DND-41 (cell line): ENCODE measurements at regions not wholly inside any gene's neighbourhood (a gene's known extent, or its start where the extent isn't known, plus 50 kb on each side); places are given as distances from the start of the nearest gene placed in this dataset.

Experiments
- ATAC-seq: fragments of 200-7000 bp; cut with Tn5 transposase; 3 replicates; pipeline ENCODE4 v1.9.1; 2021; ENCODE audit warnings: low read depth; ENCODE audit not compliant: insufficient read depth
- DNase-seq: peaks from one replicate; pipeline ENCODE4 v3.0.0-alpha.2; 2020
- H2AFZ ChIP-seq: 2 replicates; pipeline ENCODE4 v1.6.0; 2012; ENCODE audit warnings: low read depth, low read length
- H3K27ac ChIP-seq: 2 replicates; pipeline ENCODE4 v1.5.1; 2012; ENCODE audit warnings: low read length, inconsistent platforms
- H3K27me3 ChIP-seq: fragments of 200-600 bp; sonication (generic); 2 replicates; pipeline ENCODE4 v1.6.0; 2012; ENCODE audit warnings: low read length, mild to moderate bottlenecking, inconsistent platforms; ENCODE audit not compliant: insufficient read depth, poor library complexity
- H3K36me3 ChIP-seq: 2 replicates; pipeline ENCODE4 v1.5.1; 2012; ENCODE audit warnings: low read length, inconsistent platforms; ENCODE audit not compliant: insufficient read depth
- H3K4me1 ChIP-seq: 2 replicates; pipeline ENCODE4 v1.5.1; 2012; ENCODE audit warnings: mild to moderate bottlenecking, low read length; ENCODE audit not compliant: insufficient read depth
- H3K4me2 ChIP-seq: 2 replicates; pipeline ENCODE4 v1.6.0; 2012; ENCODE audit warnings: mild to moderate bottlenecking, moderate library complexity, low read length, inconsistent platforms; ENCODE audit not compliant: insufficient read depth
- H3K4me3 ChIP-seq, 2 experiments: fragments of 200-600 bp in 1 of 2; shearing (Covaris generic) in 1 of 2; 2 replicates each; pipeline ENCODE4 v1.5.1; 2012 to 2016; ENCODE audit warnings: inconsistent platforms in 2 of 2, low read length in 2 of 2, mild to moderate bottlenecking in 2 of 2, low read depth in 1 of 2, moderate library complexity in 1 of 2
- H3K79me2 ChIP-seq: 2 replicates; pipeline ENCODE4 v1.6.0; 2012; ENCODE audit warnings: low read length, inconsistent platforms; ENCODE audit not compliant: insufficient read depth
- H3K9ac ChIP-seq: 2 replicates; pipeline ENCODE4 v1.6.0; 2012; ENCODE audit warnings: low read depth, mild to moderate bottlenecking, inconsistent platforms, low read length, moderate library complexity
- H3K9me3 ChIP-seq: 2 replicates; pipeline ENCODE4 v1.5.1; 2012; ENCODE audit warnings: low read length, moderate library complexity, mild to moderate bottlenecking, inconsistent platforms; ENCODE audit not compliant: insufficient read depth, severe bottlenecking
- H4K20me1 ChIP-seq: 2 replicates; pipeline ENCODE4 v1.6.0; 2012; ENCODE audit warnings: low read length; ENCODE audit not compliant: insufficient read depth
- EZH2 ChIP-seq: IDR thresholded peaks from 3 replicates; pipeline ENCODE4 v1.6.1; 2012; ENCODE audit warnings: borderline replicate concordance, low read depth, mild to moderate bottlenecking, moderate library complexity, low read length, inconsistent platforms; ENCODE audit not compliant: severe bottlenecking
- TF ChIP-seq, protein P1 (sequence below): IDR thresholded peaks from 2 replicates; pipeline ENCODE4 v1.5.1; 2012; ENCODE audit warnings: borderline replicate concordance, low read length, moderate library complexity, mild to moderate bottlenecking; ENCODE audit not compliant: poor library complexity, severe bottlenecking; ENCODE audit errors: extremely low read depth

DNA sequence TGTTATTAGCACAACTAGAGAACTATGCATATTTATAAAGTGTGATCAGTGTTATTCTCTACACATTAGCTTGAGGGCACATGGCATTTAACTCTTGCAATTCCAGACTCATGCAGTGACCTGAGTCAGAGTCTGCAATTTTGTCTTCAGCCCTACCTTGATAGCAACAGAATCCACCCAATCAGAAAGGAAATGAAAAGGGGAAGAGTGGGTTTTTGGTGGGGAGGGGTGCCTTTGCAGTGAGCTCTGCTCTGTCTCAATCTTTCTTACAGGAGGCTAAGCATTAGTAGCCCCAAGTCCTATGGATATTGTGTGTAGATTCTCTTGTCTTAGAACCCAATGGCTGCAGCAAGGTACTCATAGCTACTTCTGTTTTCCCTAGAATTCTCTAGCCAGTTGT, 489.2 kb downstream of the DHX35 start:
- Histone ChIP-seq H3K4me2 (no peak overlapping the region), H3K27me3 (no peaks in the 10 kb centered on the region), H2AFZ (no peak overlapping the region), H3K9ac (no peak overlapping the region), H3K4me3 (no peak overlapping the region), H3K79me2 (no peaks in the 10 kb centered on the region), H3K27ac (no peak overlapping the region), H3K36me3 (no peaks in the 10 kb centered on the region), H4K20me1 (no peaks in the 10 kb centered on the region), H3K4me1 (no peaks in the 10 kb centered on the region), H3K9me3 (no peaks in the 10 kb centered on the region)
- ATAC-seq (no peak), DNase-seq (no peak)
- TF ChIP-seq, protein P1, sequence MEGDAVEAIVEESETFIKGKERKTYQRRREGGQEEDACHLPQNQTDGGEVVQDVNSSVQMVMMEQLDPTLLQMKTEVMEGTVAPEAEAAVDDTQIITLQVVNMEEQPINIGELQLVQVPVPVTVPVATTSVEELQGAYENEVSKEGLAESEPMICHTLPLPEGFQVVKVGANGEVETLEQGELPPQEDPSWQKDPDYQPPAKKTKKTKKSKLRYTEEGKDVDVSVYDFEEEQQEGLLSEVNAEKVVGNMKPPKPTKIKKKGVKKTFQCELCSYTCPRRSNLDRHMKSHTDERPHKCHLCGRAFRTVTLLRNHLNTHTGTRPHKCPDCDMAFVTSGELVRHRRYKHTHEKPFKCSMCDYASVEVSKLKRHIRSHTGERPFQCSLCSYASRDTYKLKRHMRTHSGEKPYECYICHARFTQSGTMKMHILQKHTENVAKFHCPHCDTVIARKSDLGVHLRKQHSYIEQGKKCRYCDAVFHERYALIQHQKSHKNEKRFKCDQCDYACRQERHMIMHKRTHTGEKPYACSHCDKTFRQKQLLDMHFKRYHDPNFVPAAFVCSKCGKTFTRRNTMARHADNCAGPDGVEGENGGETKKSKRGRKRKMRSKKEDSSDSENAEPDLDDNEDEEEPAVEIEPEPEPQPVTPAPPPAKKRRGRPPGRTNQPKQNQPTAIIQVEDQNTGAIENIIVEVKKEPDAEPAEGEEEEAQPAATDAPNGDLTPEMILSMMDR = no peak
- no peak for TF ChIP-seq EZH2

DNA sequence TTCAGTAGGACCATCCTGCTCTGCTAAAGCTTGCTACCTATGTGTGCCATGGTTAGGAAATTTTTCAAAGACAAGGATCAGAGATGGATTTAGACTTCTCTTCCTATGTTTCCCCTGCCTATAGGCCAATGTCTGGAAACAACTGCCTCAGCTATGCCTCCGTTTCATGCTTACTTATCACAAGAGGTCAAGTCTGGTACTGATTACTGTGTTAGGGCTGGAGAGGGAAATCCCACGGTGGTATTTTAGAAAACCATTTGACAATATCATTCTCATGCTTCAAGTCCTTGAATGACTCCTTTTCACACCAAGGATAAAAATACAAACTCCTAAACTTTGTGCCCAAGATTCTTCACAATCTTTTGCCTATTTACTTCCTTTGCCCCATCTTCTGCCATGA, 484.3 kb downstream of the DHX35 start:
- Histone ChIP-seq H3K36me3 (no peaks in the 10 kb centered on the region), H3K27me3 (no peaks in the 10 kb centered on the region), H4K20me1 (no peaks in the 10 kb centered on the region), H3K9me3 (no peaks in the 10 kb centered on the region), H3K79me2 (no peaks in the 10 kb centered on the region), H3K27ac (no peak overlapping the region), H2AFZ (no peak overlapping the region), H3K9ac (no peak overlapping the region), H3K4me3 (no peak overlapping the region), H3K4me1 (no peaks in the 10 kb centered on the region), H3K4me2 (no peak overlapping the region)
- DNase-seq (no peak), ATAC-seq (no peak)
- no peak for TF ChIP-seq EZH2
- TF ChIP-seq, protein P1 = no peak

DNA sequence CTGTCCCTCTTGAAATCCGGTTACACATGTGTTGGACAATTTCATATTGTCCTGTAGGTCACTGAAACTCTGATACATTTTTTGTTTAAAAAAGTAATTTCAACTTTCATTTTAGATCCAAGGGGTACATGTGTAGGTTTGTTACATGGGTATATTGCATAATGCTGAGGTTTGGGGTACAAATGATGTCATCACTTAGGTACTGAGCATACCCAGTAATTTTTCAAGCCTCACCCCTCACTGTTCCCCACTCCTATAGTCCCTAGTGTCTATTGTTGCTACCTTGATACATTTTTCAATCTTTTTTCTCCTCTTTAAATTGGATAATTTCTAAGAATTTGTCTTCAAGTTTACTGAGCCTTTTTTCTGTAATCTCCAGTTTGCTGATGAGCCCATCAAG, 483.0 kb downstream of the DHX35 start:
- no peaks in the 10 kb centered on the region for H4K20me1 ChIP-seq
- H3K9me3 ChIP-seq = no peaks in the 10 kb centered on the region
- ATAC-seq = no peak
- H3K9ac ChIP-seq = no peak overlapping the region
- H3K27ac ChIP-seq = no peak overlapping the region
- no peak overlapping the region for H2AFZ ChIP-seq
- no peak overlapping the region for H3K4me2 ChIP-seq
- H3K79me2 ChIP-seq = no peaks in the 10 kb centered on the region
- no peak overlapping the region for H3K4me3 ChIP-seq
- no peaks in the 10 kb centered on the region for H3K27me3 ChIP-seq
- H3K4me1 ChIP-seq = no peaks in the 10 kb centered on the region
- H3K36me3 ChIP-seq = no peaks in the 10 kb centered on the region
- TF ChIP-seq EZH2 = no peak
- TF ChIP-seq, protein P1 = no peak
- DNase-seq = no peak

DNA sequence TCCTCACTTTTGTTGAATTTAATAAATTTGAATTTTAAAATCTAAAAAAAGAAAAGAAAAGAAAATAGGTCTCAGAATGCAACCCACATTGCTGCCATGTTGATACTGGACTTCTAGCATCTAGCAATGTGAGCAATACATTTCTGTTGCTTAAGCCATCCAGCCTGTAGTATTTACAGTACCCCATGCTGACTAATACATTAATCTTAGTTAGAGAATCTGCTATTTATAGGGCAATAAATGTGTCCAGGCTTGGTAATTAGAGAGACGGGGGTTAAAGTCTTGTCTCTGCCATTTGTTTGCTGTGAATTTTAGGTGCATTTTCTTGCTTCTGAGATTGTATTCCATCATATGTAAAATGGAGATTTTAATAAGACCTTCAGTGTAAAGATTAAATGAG, 471.3 kb downstream of the DHX35 start:
- Histone ChIP-seq H3K9ac (no peak overlapping the region), H3K9me3 (no peaks in the 10 kb centered on the region), H4K20me1 (no peaks in the 10 kb centered on the region), H3K4me2 (no peak overlapping the region), H3K4me1 (no peaks in the 10 kb centered on the region), H3K79me2 (no peaks in the 10 kb centered on the region), H2AFZ (no peak overlapping the region), H3K27ac (no peak overlapping the region), H3K36me3 (no peaks in the 10 kb centered on the region), H3K4me3 (no peak overlapping the region), H3K27me3 (no peaks in the 10 kb centered on the region)
- TF ChIP-seq, protein P1 = no peak
- no peak for TF ChIP-seq EZH2
- DNase-seq = no peak
- no peak for ATAC-seq
